ENCODE measurements at regions not wholly inside any gene's neighbourhood (a gene's known extent, or its start where the extent isn't known, plus 50 kb on each side); places are given as distances from the start of the nearest gene placed in this dataset.

DNA sequence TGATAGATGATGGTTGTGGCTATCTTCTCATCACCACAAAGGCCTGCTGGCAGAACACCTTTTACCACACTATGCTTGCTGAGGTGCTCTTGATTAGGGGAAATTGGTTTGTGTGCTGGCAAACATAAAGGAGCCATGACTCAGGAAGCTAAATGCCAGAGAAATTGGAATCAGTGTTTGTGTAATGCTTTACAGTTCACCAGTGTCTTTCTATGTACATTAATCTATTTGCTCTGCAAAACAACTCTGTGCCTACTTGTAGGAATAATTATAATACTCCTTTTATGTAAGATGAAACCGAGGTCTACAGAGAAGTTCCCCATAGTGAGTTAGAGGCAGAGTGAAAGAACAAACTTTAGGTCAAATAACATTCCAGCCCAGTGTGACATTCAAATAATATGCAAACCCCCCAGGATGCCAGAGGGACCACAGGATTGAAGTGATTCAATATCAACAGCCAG is 390.5 kb upstream of the HTR2A start:
- H3K9me3 ChIP-seq (ENCODE audit: low read length), result no peaks in the 10 kb centered on the region
- no peaks in the 10 kb centered on the region for H4K20me1 ChIP-seq (ENCODE audit: insufficient read depth)
- no peaks in the 10 kb centered on the region for H3K27me3 ChIP-seq (ENCODE audit: insufficient read depth, low read depth, low read length)
- H3K4me2 ChIP-seq (ENCODE audit: low read length), result no peak overlapping the region
- no peak overlapping the region for H3K4me3 ChIP-seq (ENCODE audit: low read length)
- H3K79me2 ChIP-seq (replicated peaks; ENCODE audit: insufficient read depth, low read length), result no peaks in the 10 kb centered on the region
- H3K27ac ChIP-seq (ENCODE audit: low read length), result no peak overlapping the region
- H3K9me2 ChIP-seq (ENCODE audit: insufficient read depth, low read length), result no peaks in the 10 kb centered on the region
- no peak overlapping the region for H2AFZ ChIP-seq (ENCODE audit: low read depth, low read length)
- TF ChIP-seq SMC3 (conservative IDR thresholded peaks at IDR 0.05; ENCODE audit: poor library complexity) (no peak), POLR2AphosphoS5 (IDR thresholded peaks at IDR 0.05) (no peak), MXI1 (conservative IDR thresholded peaks at IDR 0.05; ENCODE audit: poor library complexity, severe bottlenecking) (no peak), RAD21 (conservative IDR thresholded peaks at IDR 0.05) (no peak), EZH2 (IDR thresholded peaks at IDR 0.05; ENCODE audit: borderline replicate concordance, insufficient read depth, low read length, poor library complexity, severe bottlenecking) (no peak), TAF1 (IDR thresholded peaks at IDR 0.05; ENCODE audit: low read depth) (no peak), EP300 (conservative IDR thresholded peaks at IDR 0.05; ENCODE audit: poor library complexity, severe bottlenecking) (no peak)
- TF ChIP-seq, protein P1, sequence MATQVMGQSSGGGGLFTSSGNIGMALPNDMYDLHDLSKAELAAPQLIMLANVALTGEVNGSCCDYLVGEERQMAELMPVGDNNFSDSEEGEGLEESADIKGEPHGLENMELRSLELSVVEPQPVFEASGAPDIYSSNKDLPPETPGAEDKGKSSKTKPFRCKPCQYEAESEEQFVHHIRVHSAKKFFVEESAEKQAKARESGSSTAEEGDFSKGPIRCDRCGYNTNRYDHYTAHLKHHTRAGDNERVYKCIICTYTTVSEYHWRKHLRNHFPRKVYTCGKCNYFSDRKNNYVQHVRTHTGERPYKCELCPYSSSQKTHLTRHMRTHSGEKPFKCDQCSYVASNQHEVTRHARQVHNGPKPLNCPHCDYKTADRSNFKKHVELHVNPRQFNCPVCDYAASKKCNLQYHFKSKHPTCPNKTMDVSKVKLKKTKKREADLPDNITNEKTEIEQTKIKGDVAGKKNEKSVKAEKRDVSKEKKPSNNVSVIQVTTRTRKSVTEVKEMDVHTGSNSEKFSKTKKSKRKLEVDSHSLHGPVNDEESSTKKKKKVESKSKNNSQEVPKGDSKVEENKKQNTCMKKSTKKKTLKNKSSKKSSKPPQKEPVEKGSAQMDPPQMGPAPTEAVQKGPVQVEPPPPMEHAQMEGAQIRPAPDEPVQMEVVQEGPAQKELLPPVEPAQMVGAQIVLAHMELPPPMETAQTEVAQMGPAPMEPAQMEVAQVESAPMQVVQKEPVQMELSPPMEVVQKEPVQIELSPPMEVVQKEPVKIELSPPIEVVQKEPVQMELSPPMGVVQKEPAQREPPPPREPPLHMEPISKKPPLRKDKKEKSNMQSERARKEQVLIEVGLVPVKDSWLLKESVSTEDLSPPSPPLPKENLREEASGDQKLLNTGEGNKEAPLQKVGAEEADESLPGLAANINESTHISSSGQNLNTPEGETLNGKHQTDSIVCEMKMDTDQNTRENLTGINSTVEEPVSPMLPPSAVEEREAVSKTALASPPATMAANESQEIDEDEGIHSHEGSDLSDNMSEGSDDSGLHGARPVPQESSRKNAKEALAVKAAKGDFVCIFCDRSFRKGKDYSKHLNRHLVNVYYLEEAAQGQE (IDR thresholded peaks at IDR 0.05; ENCODE audit: borderline replicate concordance), result no peak
- TF ChIP-seq, protein P2, sequence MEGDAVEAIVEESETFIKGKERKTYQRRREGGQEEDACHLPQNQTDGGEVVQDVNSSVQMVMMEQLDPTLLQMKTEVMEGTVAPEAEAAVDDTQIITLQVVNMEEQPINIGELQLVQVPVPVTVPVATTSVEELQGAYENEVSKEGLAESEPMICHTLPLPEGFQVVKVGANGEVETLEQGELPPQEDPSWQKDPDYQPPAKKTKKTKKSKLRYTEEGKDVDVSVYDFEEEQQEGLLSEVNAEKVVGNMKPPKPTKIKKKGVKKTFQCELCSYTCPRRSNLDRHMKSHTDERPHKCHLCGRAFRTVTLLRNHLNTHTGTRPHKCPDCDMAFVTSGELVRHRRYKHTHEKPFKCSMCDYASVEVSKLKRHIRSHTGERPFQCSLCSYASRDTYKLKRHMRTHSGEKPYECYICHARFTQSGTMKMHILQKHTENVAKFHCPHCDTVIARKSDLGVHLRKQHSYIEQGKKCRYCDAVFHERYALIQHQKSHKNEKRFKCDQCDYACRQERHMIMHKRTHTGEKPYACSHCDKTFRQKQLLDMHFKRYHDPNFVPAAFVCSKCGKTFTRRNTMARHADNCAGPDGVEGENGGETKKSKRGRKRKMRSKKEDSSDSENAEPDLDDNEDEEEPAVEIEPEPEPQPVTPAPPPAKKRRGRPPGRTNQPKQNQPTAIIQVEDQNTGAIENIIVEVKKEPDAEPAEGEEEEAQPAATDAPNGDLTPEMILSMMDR (IDR thresholded peaks at IDR 0.05; ENCODE audit: poor library complexity, severe bottlenecking), result no peak
- H3K9ac ChIP-seq (ENCODE audit: low read length), result no peak overlapping the region
- no peaks in the 10 kb centered on the region for H3K36me3 ChIP-seq (ENCODE audit: insufficient read depth, low read length)
- H3F3A ChIP-seq (ENCODE audit: insufficient read depth, low read length, poor library complexity, severe bottlenecking), result no peaks in the 10 kb centered on the region

DNA sequence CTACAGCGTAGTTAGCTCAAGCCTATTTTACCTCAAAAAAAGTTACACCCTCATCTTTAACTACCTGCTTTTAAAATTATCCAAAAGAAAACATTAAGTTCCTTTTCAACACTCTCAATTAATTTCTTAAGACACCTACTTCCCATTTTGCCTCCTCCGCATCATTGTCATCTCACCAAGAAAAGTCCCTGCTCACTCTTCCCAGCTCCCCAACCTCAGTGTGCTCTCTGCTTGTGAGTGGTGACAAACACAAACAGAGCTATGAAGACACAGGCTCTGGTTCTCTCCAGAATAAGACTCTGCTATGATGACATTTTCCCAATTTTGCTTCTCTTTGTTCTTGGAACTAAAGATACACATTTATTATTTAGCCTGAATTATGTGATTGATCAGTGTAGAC is 385.1 kb upstream of the HTR2A start:
- Histone ChIP-seq H3K79me2 (replicated peaks; ENCODE audit: insufficient read depth, low read length) (no peaks in the 10 kb centered on the region), H4K20me1 (ENCODE audit: insufficient read depth) (no peaks in the 10 kb centered on the region), H3K9ac (ENCODE audit: low read length) (no peak overlapping the region), H3K27me3 (ENCODE audit: insufficient read depth, low read depth, low read length) (no peaks in the 10 kb centered on the region), H3K4me2 (ENCODE audit: low read length) (no peak overlapping the region), H3K9me2 (ENCODE audit: insufficient read depth, low read length) (no peaks in the 10 kb centered on the region), H3F3A (ENCODE audit: insufficient read depth, low read length, poor library complexity, severe bottlenecking) (no peaks in the 10 kb centered on the region), H3K4me3 (ENCODE audit: low read length) (no peak overlapping the region), H3K36me3 (ENCODE audit: insufficient read depth, low read length) (no peaks in the 10 kb centered on the region), H3K27ac (ENCODE audit: low read length) (no peak overlapping the region), H3K9me3 (ENCODE audit: low read length) (no peaks in the 10 kb centered on the region), H2AFZ (ENCODE audit: low read depth, low read length) (no peak overlapping the region)
- TF ChIP-seq SMC3 (conservative IDR thresholded peaks at IDR 0.05; ENCODE audit: poor library complexity) (no peak), EP300 (conservative IDR thresholded peaks at IDR 0.05; ENCODE audit: poor library complexity, severe bottlenecking) (no peak), EZH2 (IDR thresholded peaks at IDR 0.05; ENCODE audit: borderline replicate concordance, insufficient read depth, low read length, poor library complexity, severe bottlenecking) (no peak), POLR2AphosphoS5 (IDR thresholded peaks at IDR 0.05) (no peak), RAD21 (conservative IDR thresholded peaks at IDR 0.05) (no peak), TAF1 (IDR thresholded peaks at IDR 0.05; ENCODE audit: low read depth) (no peak), MXI1 (conservative IDR thresholded peaks at IDR 0.05; ENCODE audit: poor library complexity, severe bottlenecking) (no peak)
- TF ChIP-seq, protein P1 (IDR thresholded peaks at IDR 0.05; ENCODE audit: borderline replicate concordance), result no peak
- TF ChIP-seq, protein P2 (IDR thresholded peaks at IDR 0.05; ENCODE audit: poor library complexity, severe bottlenecking), result no peak

Data from neural cell (in vitro differentiated cells).